ENCODE measurements at regions not wholly inside any gene's neighbourhood (a gene's known extent, or its start where the extent isn't known, plus 50 kb on each side); places are given as distances from the start of the nearest gene placed in this dataset.

DNA sequence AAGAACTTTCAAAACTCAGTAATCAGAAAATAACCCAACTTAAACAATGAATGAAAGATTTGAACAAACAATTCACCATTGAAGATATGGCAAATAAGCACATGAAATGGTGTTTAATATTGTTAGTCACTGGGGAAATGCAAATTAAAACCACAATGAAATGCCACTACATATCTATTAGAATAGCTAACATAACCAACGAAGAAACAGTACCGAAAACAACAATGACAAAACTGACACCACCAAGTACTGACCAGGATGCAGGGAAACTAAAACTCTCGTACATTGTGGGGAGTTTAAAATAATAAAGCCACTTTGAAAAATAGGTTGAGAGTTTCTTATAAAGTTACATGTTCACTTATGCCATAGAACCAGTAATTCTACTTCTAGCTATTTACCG, 69.1 kb downstream of the KBTBD8 start:
- Histone ChIP-seq H2BK12ac (ENCODE audit: low read depth, low read length) (no peak overlapping the region), H3K36me3 (ENCODE audit: control insufficient read depth in 2 of 4, insufficient read depth in 4 of 4, low read length in 3 of 4) (no peaks in the 10 kb centered on the region), H2BK5ac (ENCODE audit: low read depth, low read length) (no peak overlapping the region), H3K56ac (replicated peaks; ENCODE audit: insufficient read length, low read depth, low read length) (no peak overlapping the region), H4K5ac (ENCODE audit: insufficient read length, low read depth, low read length) (no peak overlapping the region), H3K27me3 (replicated peaks in 1 of 4; ENCODE audit: control insufficient read depth in 3 of 4, extremely low read depth in 1 of 4, insufficient read depth in 3 of 4, low read length in 3 of 4) (no peaks in the 10 kb centered on the region; a peak in 1 of 7 replicates), H2BK120ac (replicated peaks; ENCODE audit: low read depth, low read length) (no peak overlapping the region), H2AFZ (ENCODE audit: low read length) (no peak overlapping the region), H3K79me1 (ENCODE audit: low read depth, low read length) (no peaks in the 10 kb centered on the region), H3K4me3 (ENCODE audit: extremely low read depth in 1 of 4, insufficient read depth in 2 of 4, low read depth in 3 of 4, low read length in 4 of 4) (no peak overlapping the region), H3K27ac (ENCODE audit: low read depth, low read length) (no peak overlapping the region), H3K9me3 (ENCODE audit: insufficient read depth in 2 of 2, low read depth in 1 of 2, low read length in 1 of 2) (no peaks in the 10 kb centered on the region), H4K91ac (replicated peaks; ENCODE audit: insufficient read length, low read length) (no peak overlapping the region), H3K79me2 (ENCODE audit: control insufficient read depth in 1 of 2, insufficient read depth in 2 of 2, low read length in 2 of 2) (no peaks in the 10 kb centered on the region), H3K4me2 (ENCODE audit: insufficient read depth in 1 of 2, low read depth in 2 of 2, low read length in 2 of 2) (no peak overlapping the region), H2AK5ac (ENCODE audit: low read depth, low read length) (no peak overlapping the region), H4K20me1 (replicated peaks in 1 of 2; ENCODE audit: control insufficient read depth in 1 of 2, insufficient read depth in 2 of 2, low read length in 2 of 2) (no peaks in the 10 kb centered on the region), H3K4ac (replicated peaks; ENCODE audit: insufficient read length, low read depth, low read length) (no peak overlapping the region), H3K23ac (ENCODE audit: insufficient read length) (no peak overlapping the region), H3K9ac (replicated peaks in 1 of 4; ENCODE audit: extremely low read depth in 1 of 4, low read depth in 3 of 4, low read length in 3 of 4) (no peak overlapping the region), H3K23me2 (ENCODE audit: low read depth, low read length) (no peaks in the 10 kb centered on the region; the same call in 1 of the 2 replicates), H3K4me1 (replicated peaks in 1 of 4; ENCODE audit: control insufficient read depth in 3 of 4, insufficient read depth in 4 of 4, low read length in 3 of 4) (no peaks in the 10 kb centered on the region), H2BK15ac (ENCODE audit: low read length) (no peak overlapping the region), H3K18ac (ENCODE audit: extremely low read depth, low read length) (no peak overlapping the region), H4K8ac (ENCODE audit: extremely low read depth, insufficient read depth, low read length) (no peak overlapping the region), H3K14ac (ENCODE audit: insufficient read length) (no peak overlapping the region), H2BK20ac (ENCODE audit: low read length) (no peak overlapping the region)
- POLR2A ChIA-PET (ENCODE audit: partially characterized antibody): no interaction called here
- DNase-seq (ENCODE audit: low read depth in 1 of 2, low spot score in 2 of 2) (no peak), FAIRE-seq (no peak)
- WGBS, 2 experiments (ENCODE audit: extremely low coverage in 1 of 2, insufficient coverage in 1 of 2, insufficient read length in 1 of 2, insufficient replicate concordance in 2 of 2, low coverage in 1 of 2, low lambda C conversion rate in 2 of 2, missing lambda C conversion rate in 1 of 2): 93% methylated on average over 4 of the region's 4 CpGs; no CpG with 5 or more reads in 1 of the 2 experiments
- CTCF ChIA-PET (ENCODE audit: partially characterized antibody): interaction anchor here (0.6 kb wide), 1 partner anchor 29 kb away, joined by 4 read pairs; no protein-coding TSS in a partner anchor
- TF ChIP-seq CHD1 (IDR thresholded peaks at IDR 0.05; ENCODE audit: low read depth, low read length): no peak
- no peak for TF ChIP-seq CBX5 (IDR thresholded peaks at IDR 0.05; ENCODE audit: low read depth, low read length)
- no peak for TF ChIP-seq TBP (IDR thresholded peaks at IDR 0.05; ENCODE audit: low read depth, low read length)
- TF ChIP-seq KDM1A (IDR thresholded peaks at IDR 0.05; ENCODE audit: borderline replicate concordance, low read length): no peak
- TF ChIP-seq HDAC2 (IDR thresholded peaks at IDR 0.05; ENCODE audit: borderline replicate concordance in 1 of 2, low read depth in 2 of 2, low read length in 2 of 2): no peak
- TF ChIP-seq EZH2 (IDR thresholded peaks at IDR 0.05; ENCODE audit: low read depth, low read length, severe bottlenecking): no peak
- TF ChIP-seq CHD2 (IDR thresholded peaks at IDR 0.05; ENCODE audit: low read length): no peak
- TF ChIP-seq GTF2F1 (IDR thresholded peaks at IDR 0.05; ENCODE audit: borderline replicate concordance, low read depth, low read length): no peak
- TF ChIP-seq KDM5A (IDR thresholded peaks at IDR 0.05; ENCODE audit: low read length): no peak
- TF ChIP-seq, protein P1, sequence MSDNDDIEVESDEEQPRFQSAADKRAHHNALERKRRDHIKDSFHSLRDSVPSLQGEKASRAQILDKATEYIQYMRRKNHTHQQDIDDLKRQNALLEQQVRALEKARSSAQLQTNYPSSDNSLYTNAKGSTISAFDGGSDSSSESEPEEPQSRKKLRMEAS (IDR thresholded peaks at IDR 0.05): no peak

Measured in H1 (cell line).